Daoy (cell line): ENCODE measurements at regions not wholly inside any gene's neighbourhood (a gene's known extent, or its start where the extent isn't known, plus 50 kb on each side); places are given as distances from the start of the nearest gene placed in this dataset.
"Not testable (repeated sequence)": the region's sequence is repeated elsewhere in the genome, so short reads cannot be mapped to it uniquely, and the experiment has no call there.

Source experiments
- DNase-seq: peaks from one replicate; pipeline ENCODE4 v3.0.0-alpha.2; 2015; ENCODE audit warnings: low read depth

- no peak for DNase-seq
These were observed 361.2 kb upstream of the RIOK2 start for GRCh38 chr5:97544240-97544639.

GRCh38 chr5:97544678-97545077, 361.6 kb upstream of the RIOK2 start:
- no peak for DNase-seq

- DNase-seq, result no peak
These were observed 362.4 kb upstream of the RIOK2 start for GRCh38 chr5:97545446-97545845.

- no peak for DNase-seq
These were observed 363.0 kb upstream of the RIOK2 start for GRCh38 chr5:97545886-97546535.

GRCh38 chr5:97547430-97547829, 364.4 kb upstream of the RIOK2 start:
- no peak for DNase-seq

- DNase-seq, result no peak
These were observed 365.1 kb upstream of the RIOK2 start for GRCh38 chr5:97547999-97548738.

- no peak for DNase-seq
These were observed 365.7 kb upstream of the RIOK2 start for GRCh38 chr5:97548739-97549080.

GRCh38 chr5:97549496-97549895, 366.4 kb upstream of the RIOK2 start:
- no peak for DNase-seq

- no peak for DNase-seq
These were observed 367.1 kb upstream of the RIOK2 start for GRCh38 chr5:97550164-97550563.

GRCh38 chr5:97550818-97551217, 367.8 kb upstream of the RIOK2 start:
- no peak for DNase-seq

- DNase-seq, result no peak
These were observed 370.8 kb upstream of the RIOK2 start for GRCh38 chr5:97553604-97554452.

GRCh38 chr5:97554977-97555643, 372.1 kb upstream of the RIOK2 start:
- DNase-seq, result no peak

- no peak for DNase-seq
These were observed 372.6 kb upstream of the RIOK2 start for GRCh38 chr5:97555644-97555981.

- no peak for DNase-seq
These were observed 377.0 kb upstream of the RIOK2 start for GRCh38 chr5:97559827-97560598.

- DNase-seq, result no peak
These were observed 377.5 kb upstream of the RIOK2 start for GRCh38 chr5:97560599-97560993.

GRCh38 chr5:97563050-97563657, 380.1 kb upstream of the RIOK2 start:
- no peak for DNase-seq

GRCh38 chr5:97568382-97568781, 385.3 kb upstream of the RIOK2 start:
- no peak for DNase-seq

- DNase-seq, result no peak
These were observed 387.2 kb upstream of the RIOK2 start for GRCh38 chr5:97570242-97570641.

- no peak for DNase-seq
These were observed 392.3 kb upstream of the RIOK2 start for GRCh38 chr5:97575322-97575721.

GRCh38 chr5:97576956-97577355, 393.9 kb upstream of the RIOK2 start:
- no peak for DNase-seq

GRCh38 chr5:97579977-97580376, 396.9 kb upstream of the RIOK2 start:
- not testable (repeated sequence) for DNase-seq
